ENCODE measurements at regions not wholly inside any gene's neighbourhood (a gene's known extent, or its start where the extent isn't known, plus 50 kb on each side); places are given as distances from the start of the nearest gene placed in this dataset.

DNA sequence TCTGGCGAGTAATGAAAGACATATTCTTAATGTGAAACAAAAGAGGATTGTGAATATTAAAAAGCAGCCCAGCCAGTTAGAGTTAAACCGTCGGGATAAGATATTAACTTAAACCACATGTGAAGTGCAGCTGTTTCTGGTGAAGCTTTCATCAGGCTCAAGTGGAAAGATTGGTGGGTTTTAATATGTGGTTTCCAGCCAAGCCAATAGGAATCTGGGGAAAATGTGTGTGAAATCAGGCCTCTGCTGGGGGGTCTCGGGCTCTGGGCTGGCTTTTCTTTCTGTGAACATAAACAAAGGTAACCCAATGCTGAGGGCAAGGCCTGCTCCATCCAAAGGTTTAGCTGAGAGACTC is 279.6 kb downstream of the SLC4A3 start:
- TF ChIP-seq, protein P1, sequence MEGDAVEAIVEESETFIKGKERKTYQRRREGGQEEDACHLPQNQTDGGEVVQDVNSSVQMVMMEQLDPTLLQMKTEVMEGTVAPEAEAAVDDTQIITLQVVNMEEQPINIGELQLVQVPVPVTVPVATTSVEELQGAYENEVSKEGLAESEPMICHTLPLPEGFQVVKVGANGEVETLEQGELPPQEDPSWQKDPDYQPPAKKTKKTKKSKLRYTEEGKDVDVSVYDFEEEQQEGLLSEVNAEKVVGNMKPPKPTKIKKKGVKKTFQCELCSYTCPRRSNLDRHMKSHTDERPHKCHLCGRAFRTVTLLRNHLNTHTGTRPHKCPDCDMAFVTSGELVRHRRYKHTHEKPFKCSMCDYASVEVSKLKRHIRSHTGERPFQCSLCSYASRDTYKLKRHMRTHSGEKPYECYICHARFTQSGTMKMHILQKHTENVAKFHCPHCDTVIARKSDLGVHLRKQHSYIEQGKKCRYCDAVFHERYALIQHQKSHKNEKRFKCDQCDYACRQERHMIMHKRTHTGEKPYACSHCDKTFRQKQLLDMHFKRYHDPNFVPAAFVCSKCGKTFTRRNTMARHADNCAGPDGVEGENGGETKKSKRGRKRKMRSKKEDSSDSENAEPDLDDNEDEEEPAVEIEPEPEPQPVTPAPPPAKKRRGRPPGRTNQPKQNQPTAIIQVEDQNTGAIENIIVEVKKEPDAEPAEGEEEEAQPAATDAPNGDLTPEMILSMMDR (IDR thresholded peaks at IDR 0.05) = no peak
- TF ChIP-seq POLR2AphosphoS5 (IDR thresholded peaks at IDR 0.05) = no peak
- no peak for TF ChIP-seq POLR2A (IDR thresholded peaks at IDR 0.05)

Data from transverse colon (tissue), 4 donors.